DND-41 (cell line): ENCODE measurements at regions not wholly inside any gene's neighbourhood (a gene's known extent, or its start where the extent isn't known, plus 50 kb on each side); places are given as distances from the start of the nearest gene placed in this dataset.

Experiments used
- ATAC-seq: fragments of 200-7000 bp; cut with Tn5 transposase; 3 replicates; pipeline ENCODE4 v1.9.1; 2021; ENCODE audit warnings: low read depth; ENCODE audit not compliant: insufficient read depth
- DNase-seq: peaks from one replicate; pipeline ENCODE4 v3.0.0-alpha.2; 2020
- H2AFZ ChIP-seq: 2 replicates; pipeline ENCODE4 v1.6.0; 2012; ENCODE audit warnings: low read depth, low read length
- H3K27ac ChIP-seq: 2 replicates; pipeline ENCODE4 v1.5.1; 2012; ENCODE audit warnings: low read length, inconsistent platforms
- H3K27me3 ChIP-seq: fragments of 200-600 bp; sonication (generic); 2 replicates; pipeline ENCODE4 v1.6.0; 2012; ENCODE audit warnings: low read length, mild to moderate bottlenecking, inconsistent platforms; ENCODE audit not compliant: insufficient read depth, poor library complexity
- H3K36me3 ChIP-seq: 2 replicates; pipeline ENCODE4 v1.5.1; 2012; ENCODE audit warnings: low read length, inconsistent platforms; ENCODE audit not compliant: insufficient read depth
- H3K4me1 ChIP-seq: 2 replicates; pipeline ENCODE4 v1.5.1; 2012; ENCODE audit warnings: mild to moderate bottlenecking, low read length; ENCODE audit not compliant: insufficient read depth
- H3K4me2 ChIP-seq: 2 replicates; pipeline ENCODE4 v1.6.0; 2012; ENCODE audit warnings: mild to moderate bottlenecking, moderate library complexity, low read length, inconsistent platforms; ENCODE audit not compliant: insufficient read depth
- H3K4me3 ChIP-seq, 2 experiments: fragments of 200-600 bp in 1 of 2; shearing (Covaris generic) in 1 of 2; 2 replicates each; pipeline ENCODE4 v1.5.1; 2012 to 2016; ENCODE audit warnings: inconsistent platforms in 2 of 2, low read length in 2 of 2, mild to moderate bottlenecking in 2 of 2, low read depth in 1 of 2, moderate library complexity in 1 of 2
- H3K79me2 ChIP-seq: 2 replicates; pipeline ENCODE4 v1.6.0; 2012; ENCODE audit warnings: low read length, inconsistent platforms; ENCODE audit not compliant: insufficient read depth
- H3K9ac ChIP-seq: 2 replicates; pipeline ENCODE4 v1.6.0; 2012; ENCODE audit warnings: low read depth, mild to moderate bottlenecking, inconsistent platforms, low read length, moderate library complexity
- H3K9me3 ChIP-seq: 2 replicates; pipeline ENCODE4 v1.5.1; 2012; ENCODE audit warnings: low read length, moderate library complexity, mild to moderate bottlenecking, inconsistent platforms; ENCODE audit not compliant: insufficient read depth, severe bottlenecking
- H4K20me1 ChIP-seq: 2 replicates; pipeline ENCODE4 v1.6.0; 2012; ENCODE audit warnings: low read length; ENCODE audit not compliant: insufficient read depth
- CTCF ChIP-seq: IDR thresholded peaks from 2 replicates; pipeline ENCODE4 v1.5.1; 2012; ENCODE audit warnings: borderline replicate concordance, low read length, moderate library complexity, mild to moderate bottlenecking; ENCODE audit not compliant: poor library complexity, severe bottlenecking; ENCODE audit errors: extremely low read depth
- EZH2 ChIP-seq: IDR thresholded peaks from 3 replicates; pipeline ENCODE4 v1.6.1; 2012; ENCODE audit warnings: borderline replicate concordance, low read depth, mild to moderate bottlenecking, moderate library complexity, low read length, inconsistent platforms; ENCODE audit not compliant: severe bottlenecking

- H3K27me3 ChIP-seq, result peaks cover 3% of the 10 kb centered on the region
- no peak overlapping the region for H3K4me3 ChIP-seq
- H3K27ac ChIP-seq, result no peak overlapping the region
- no peak overlapping the region for H3K4me2 ChIP-seq
- H3K9ac ChIP-seq, result no peak overlapping the region
- DNase-seq (no peak), ATAC-seq (no peak)
- H4K20me1 ChIP-seq, result no peaks in the 10 kb centered on the region
- H3K4me1 ChIP-seq, result no peaks in the 10 kb centered on the region
- no peak overlapping the region for H2AFZ ChIP-seq
- H3K9me3 ChIP-seq, result no peaks in the 10 kb centered on the region
- H3K36me3 ChIP-seq, result no peaks in the 10 kb centered on the region
- TF ChIP-seq CTCF (no peak), EZH2 (no peak)
- H3K79me2 ChIP-seq, result no peaks in the 10 kb centered on the region
These were observed 424.0 kb upstream of the C2CD4B start for GRCh38 chr15:62588938-62589670.

- no peak for DNase-seq
- no peak overlapping the region for H3K4me2 ChIP-seq
These were observed 427.1 kb upstream of the C2CD4B start for GRCh38 chr15:62591842-62592838.

GRCh38 chr15:62592920-62593319 lies 427.8 kb upstream of the C2CD4B start:
- Histone ChIP-seq H3K4me3 (no peak overlapping the region), H3K9me3 (no peaks in the 10 kb centered on the region), H3K9ac (no peak overlapping the region), H3K4me1 (no peaks in the 10 kb centered on the region), H3K79me2 (no peaks in the 10 kb centered on the region), H3K27ac (no peak overlapping the region), H4K20me1 (no peaks in the 10 kb centered on the region), H3K27me3 (no peaks in the 10 kb centered on the region), H2AFZ (no peak overlapping the region), H3K36me3 (no peaks in the 10 kb centered on the region), H3K4me2 (no peak overlapping the region)
- no peak for DNase-seq
- TF ChIP-seq EZH2 (no peak), CTCF (no peak)
- ATAC-seq, result no peak

More at GRCh38 chr15:62591842-62592838, 427.1 kb upstream of the C2CD4B start:
- TF ChIP-seq EZH2, result no peak
- no peak for TF ChIP-seq CTCF
- Histone ChIP-seq H3K9ac (no peak overlapping the region), H3K27me3 (no peaks in the 10 kb centered on the region), H3K27ac (no peak overlapping the region), H2AFZ (no peak overlapping the region), H3K4me3 (no peak overlapping the region), H3K79me2 (no peaks in the 10 kb centered on the region), H3K36me3 (no peaks in the 10 kb centered on the region), H3K9me3 (no peaks in the 10 kb centered on the region), H4K20me1 (no peaks in the 10 kb centered on the region), H3K4me1 (no peaks in the 10 kb centered on the region)
- no peak for ATAC-seq
